HUES6 (cell line): ENCODE measurements at regions not wholly inside any gene's neighbourhood (a gene's known extent, or its start where the extent isn't known, plus 50 kb on each side); places are given as distances from the start of the nearest gene placed in this dataset.

Experiments used
- H3K27ac ChIP-seq: 2 replicates; pipeline ENCODE4 v1.7.0; 2013; ENCODE audit warnings: low read depth, mild to moderate bottlenecking, low read length, inconsistent platforms
- H3K27me3 ChIP-seq: 2 replicates; pipeline ENCODE4 v1.6.1; 2013; ENCODE audit warnings: low read length; ENCODE audit not compliant: control insufficient read depth, insufficient read depth
- H3K36me3 ChIP-seq: 2 replicates; pipeline ENCODE4 v1.6.1; 2013; ENCODE audit warnings: low read length; ENCODE audit not compliant: control insufficient read depth, insufficient read depth
- H3K4me1 ChIP-seq: 2 replicates; pipeline ENCODE4 v1.6.1; 2013; ENCODE audit warnings: low read length; ENCODE audit not compliant: control insufficient read depth, insufficient read depth
- H3K4me3 ChIP-seq: 2 replicates; pipeline ENCODE4 v1.5.1; 2013; ENCODE audit warnings: low read depth, low read length
- H3K9ac ChIP-seq: one replicate; pipeline ENCODE4 v1.6.1; 2013; ENCODE audit warnings: mild to moderate bottlenecking, low read length
- H3K9me3 ChIP-seq: 2 replicates; pipeline ENCODE4 v1.6.1; 2013; ENCODE audit warnings: low read depth, low read length; ENCODE audit not compliant: control insufficient read depth, insufficient read depth

GRCh38 chr6:43976706-43977403 is 150.4 kb downstream of the MRPL14 start:
- Histone ChIP-seq H3K27ac (no peak overlapping the region), H3K9ac (no peak overlapping the region), H3K4me1 (peaks cover under 1% of the 10 kb centered on the region; the same call in 1 of the 2 replicates)

GRCh38 chr6:43974643-43975230 is 152.5 kb downstream of the MRPL14 start:
- 0 out of 2 replicates have a peak, but pooled peaks cover 3% of the 10 kb centered on the region for H3K27me3 ChIP-seq
- no peak overlapping the region for H3K9ac ChIP-seq
- no peak overlapping the region for H3K4me3 ChIP-seq

More at GRCh38 chr6:43976706-43977403, 150.4 kb downstream of the MRPL14 start:
- Histone ChIP-seq H3K9me3 (0 out of 2 replicates have a peak, but pooled peaks cover 2% of the 10 kb centered on the region), H3K27me3 (0 out of 2 replicates have a peak, but pooled peaks cover 3% of the 10 kb centered on the region), H3K36me3 (no peaks in the 10 kb centered on the region), H3K4me3 (no peak overlapping the region)

GRCh38 chr6:43973357-43973756 is 153.9 kb downstream of the MRPL14 start:
- Histone ChIP-seq H3K4me1 (peaks cover 8% of the 10 kb centered on the region; the same call in 1 of the 2 replicates), H3K27ac (no peak overlapping the region), H3K9ac (no peak overlapping the region), H3K36me3 (no peaks in the 10 kb centered on the region), H3K27me3 (no peaks in the 10 kb centered on the region), H3K9me3 (0 out of 2 replicates have a peak, but pooled peaks cover 2% of the 10 kb centered on the region), H3K4me3 (no peak overlapping the region)

More at GRCh38 chr6:43974643-43975230, 152.5 kb downstream of the MRPL14 start:
- no peaks in the 10 kb centered on the region for H3K36me3 ChIP-seq
- H3K27ac ChIP-seq = no peak overlapping the region
- 0 out of 2 replicates have a peak, but pooled peaks cover 2% of the 10 kb centered on the region for H3K9me3 ChIP-seq
- H3K4me1 ChIP-seq = peaks cover 4% of the 10 kb centered on the region; the same call in 1 of the 2 replicates

GRCh38 chr6:43972913-43973300 is 154.3 kb downstream of the MRPL14 start:
- Histone ChIP-seq H3K4me3 (no peak overlapping the region), H3K4me1 (peaks cover 11% of the 10 kb centered on the region; the same call in 1 of the 2 replicates), H3K36me3 (no peaks in the 10 kb centered on the region), H3K27ac (no peak overlapping the region), H3K27me3 (no peaks in the 10 kb centered on the region), H3K9me3 (0 out of 2 replicates have a peak, but pooled peaks cover 2% of the 10 kb centered on the region), H3K9ac (no peak overlapping the region)

- H3K4me3 ChIP-seq = no peak overlapping the region
- H3K9ac ChIP-seq = no peak overlapping the region
- peaks cover 11% of the 10 kb centered on the region; the same call in 1 of the 2 replicates for H3K4me1 ChIP-seq
Measured at GRCh38 chr6:43972179-43972912, 154.9 kb downstream of the MRPL14 start.

GRCh38 chr6:43971776-43972126 is 155.5 kb downstream of the MRPL14 start:
- peaks cover 11% of the 10 kb centered on the region; the same call in 1 of the 2 replicates for H3K4me1 ChIP-seq
- no peaks in the 10 kb centered on the region for H3K36me3 ChIP-seq
- H3K4me3 ChIP-seq = no peak overlapping the region
- H3K27me3 ChIP-seq = no peaks in the 10 kb centered on the region
- 0 out of 2 replicates have a peak, but pooled peaks cover 2% of the 10 kb centered on the region for H3K9me3 ChIP-seq
- no peak overlapping the region for H3K9ac ChIP-seq
- no peak overlapping the region for H3K27ac ChIP-seq

More at GRCh38 chr6:43972179-43972912, 154.9 kb downstream of the MRPL14 start:
- no peak overlapping the region for H3K27ac ChIP-seq
- H3K36me3 ChIP-seq = no peaks in the 10 kb centered on the region
- H3K9me3 ChIP-seq = 0 out of 2 replicates have a peak, but pooled peaks cover 2% of the 10 kb centered on the region
- no peaks in the 10 kb centered on the region for H3K27me3 ChIP-seq

- H3K4me1 ChIP-seq = peaks cover 11% of the 10 kb centered on the region; the same call in 1 of the 2 replicates
- no peak overlapping the region for H3K27ac ChIP-seq
- H3K27me3 ChIP-seq = no peaks in the 10 kb centered on the region
- 0 out of 2 replicates have a peak, but pooled peaks cover 2% of the 10 kb centered on the region for H3K9me3 ChIP-seq
- no peak overlapping the region for H3K9ac ChIP-seq
- H3K36me3 ChIP-seq = no peaks in the 10 kb centered on the region
- H3K4me3 ChIP-seq = no peak overlapping the region
Measured at GRCh38 chr6:43970913-43971775, 156.1 kb downstream of the MRPL14 start.

GRCh38 chr6:43970068-43970912 is 157.0 kb downstream of the MRPL14 start:
- Histone ChIP-seq H3K9me3 (no peaks in the 10 kb centered on the region), H3K4me1 (peaks cover 12% of the 10 kb centered on the region; the same call in 1 of the 2 replicates), H3K9ac (no peak overlapping the region), H3K27ac (no peak overlapping the region), H3K27me3 (no peaks in the 10 kb centered on the region), H3K4me3 (no peak overlapping the region), H3K36me3 (no peaks in the 10 kb centered on the region)

GRCh38 chr6:43969158-43969981 is 157.9 kb downstream of the MRPL14 start:
- Histone ChIP-seq H3K4me3 (no peak overlapping the region), H3K9ac (no peak overlapping the region), H3K27ac (no peak overlapping the region), H3K9me3 (no peaks in the 10 kb centered on the region), H3K27me3 (no peaks in the 10 kb centered on the region), H3K36me3 (no peaks in the 10 kb centered on the region), H3K4me1 (peaks cover 20% of the 10 kb centered on the region)
